HL-60 (cell line): ENCODE measurements at regions not wholly inside any gene's neighbourhood (a gene's known extent, or its start where the extent isn't known, plus 50 kb on each side); places are given as distances from the start of the nearest gene placed in this dataset.

Experiments
- DNase-seq, 2 experiments: peaks; one replicate each; pipeline ENCODE4 v3.0.0-alpha.2; 2010 to 2020; ENCODE audit warnings: low read depth in 1 of 2, low spot score in 1 of 2
- H3K27ac ChIP-seq: fragments of 250-450 bp; sonication (Bioruptor Pico); replicated peaks from 2 replicates; pipeline ENCODE4 v1.5.1; 2020; ENCODE audit warnings: mild to moderate bottlenecking, moderate library complexity
- H3K27me3 ChIP-seq: fragments of 250-450 bp; sonication (Bioruptor Pico); 2 replicates; pipeline ENCODE4 v1.5.1; 2021; ENCODE audit warnings: mild to moderate bottlenecking, moderate library complexity; ENCODE audit not compliant: insufficient read depth, poor library complexity, severe bottlenecking
- H3K4me3 ChIP-seq: replicated peaks from 2 replicates; pipeline ENCODE4 v1.5.1; 2011; ENCODE audit warnings: mild to moderate bottlenecking, control low read depth, low read length; ENCODE audit not compliant: insufficient read depth
- GABPA ChIP-seq: IDR thresholded peaks from 2 replicates; pipeline ENCODE4 v1.6.1; 2012; ENCODE audit warnings: low read depth
- POLR2AphosphoS5 ChIP-seq: IDR thresholded peaks from 2 replicates; pipeline ENCODE4 v1.6.1; 2012; ENCODE audit warnings: low read depth
- SPI1 ChIP-seq: IDR thresholded peaks from 2 replicates; pipeline ENCODE4 v1.6.1; 2012; ENCODE audit warnings: low read depth, mild to moderate bottlenecking, borderline replicate concordance
- TF ChIP-seq, protein P1 (sequence below): IDR thresholded peaks from 2 replicates; pipeline ENCODE4 v1.6.1; 2012; ENCODE audit warnings: low read depth; ENCODE audit not compliant: insufficient replicate concordance
- TF ChIP-seq, protein P2 (sequence below): IDR thresholded peaks from one replicate; pipeline ENCODE4 v1.5.1; 2011; ENCODE audit warnings: low read length, control low read depth, inconsistent platforms; ENCODE audit not compliant: insufficient read depth

DNA sequence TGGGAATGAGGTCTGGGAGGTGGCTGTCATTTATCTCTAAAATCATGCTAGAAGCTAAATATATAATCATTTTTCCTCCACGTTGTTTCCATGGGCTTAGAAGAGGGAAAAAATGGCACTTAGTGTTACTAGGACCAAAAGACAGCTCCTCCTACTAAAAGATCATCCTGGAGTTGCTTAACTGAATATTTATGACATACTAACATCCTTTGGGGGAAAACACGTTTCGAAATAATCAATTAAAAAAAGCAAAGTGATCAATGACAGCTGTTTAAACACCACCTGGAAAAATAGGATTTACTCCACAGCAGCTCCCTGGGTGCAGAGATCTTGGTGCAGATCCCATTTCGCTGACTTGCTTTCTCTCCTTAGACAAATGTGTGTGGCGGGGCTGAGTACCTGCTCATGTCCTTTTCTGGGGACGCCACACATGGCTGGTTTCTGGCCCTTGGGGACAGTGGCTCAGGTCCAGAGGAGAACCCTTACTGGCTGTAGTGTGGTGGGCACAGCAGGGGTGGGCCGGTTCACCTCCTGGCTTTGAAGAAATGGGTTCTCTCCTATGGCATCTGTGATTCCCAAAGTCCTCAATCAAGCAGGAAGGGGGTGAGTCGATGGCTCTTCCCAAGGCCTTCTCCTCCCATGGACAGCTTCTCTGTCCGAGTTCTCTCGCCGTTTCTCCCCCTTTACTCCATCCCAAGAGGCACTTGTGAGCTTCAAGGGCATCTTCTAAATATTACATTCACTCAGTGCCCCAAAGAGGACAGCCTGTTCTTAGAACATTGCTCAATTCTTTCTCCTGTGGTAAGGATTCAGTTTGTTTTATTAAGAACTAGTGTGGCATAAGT is 156.4 kb upstream of the KLF14 start:
- Histone ChIP-seq H3K27me3 (no peaks in the 10 kb centered on the region), H3K4me3 (no peak overlapping the region), H3K27ac (no peak overlapping the region)
- no peak for DNase-seq
- TF ChIP-seq, protein P1, sequence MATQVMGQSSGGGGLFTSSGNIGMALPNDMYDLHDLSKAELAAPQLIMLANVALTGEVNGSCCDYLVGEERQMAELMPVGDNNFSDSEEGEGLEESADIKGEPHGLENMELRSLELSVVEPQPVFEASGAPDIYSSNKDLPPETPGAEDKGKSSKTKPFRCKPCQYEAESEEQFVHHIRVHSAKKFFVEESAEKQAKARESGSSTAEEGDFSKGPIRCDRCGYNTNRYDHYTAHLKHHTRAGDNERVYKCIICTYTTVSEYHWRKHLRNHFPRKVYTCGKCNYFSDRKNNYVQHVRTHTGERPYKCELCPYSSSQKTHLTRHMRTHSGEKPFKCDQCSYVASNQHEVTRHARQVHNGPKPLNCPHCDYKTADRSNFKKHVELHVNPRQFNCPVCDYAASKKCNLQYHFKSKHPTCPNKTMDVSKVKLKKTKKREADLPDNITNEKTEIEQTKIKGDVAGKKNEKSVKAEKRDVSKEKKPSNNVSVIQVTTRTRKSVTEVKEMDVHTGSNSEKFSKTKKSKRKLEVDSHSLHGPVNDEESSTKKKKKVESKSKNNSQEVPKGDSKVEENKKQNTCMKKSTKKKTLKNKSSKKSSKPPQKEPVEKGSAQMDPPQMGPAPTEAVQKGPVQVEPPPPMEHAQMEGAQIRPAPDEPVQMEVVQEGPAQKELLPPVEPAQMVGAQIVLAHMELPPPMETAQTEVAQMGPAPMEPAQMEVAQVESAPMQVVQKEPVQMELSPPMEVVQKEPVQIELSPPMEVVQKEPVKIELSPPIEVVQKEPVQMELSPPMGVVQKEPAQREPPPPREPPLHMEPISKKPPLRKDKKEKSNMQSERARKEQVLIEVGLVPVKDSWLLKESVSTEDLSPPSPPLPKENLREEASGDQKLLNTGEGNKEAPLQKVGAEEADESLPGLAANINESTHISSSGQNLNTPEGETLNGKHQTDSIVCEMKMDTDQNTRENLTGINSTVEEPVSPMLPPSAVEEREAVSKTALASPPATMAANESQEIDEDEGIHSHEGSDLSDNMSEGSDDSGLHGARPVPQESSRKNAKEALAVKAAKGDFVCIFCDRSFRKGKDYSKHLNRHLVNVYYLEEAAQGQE, result no peak
- no peak for TF ChIP-seq SPI1
- TF ChIP-seq POLR2AphosphoS5, result no peak
- no peak for TF ChIP-seq GABPA
- TF ChIP-seq, protein P2, sequence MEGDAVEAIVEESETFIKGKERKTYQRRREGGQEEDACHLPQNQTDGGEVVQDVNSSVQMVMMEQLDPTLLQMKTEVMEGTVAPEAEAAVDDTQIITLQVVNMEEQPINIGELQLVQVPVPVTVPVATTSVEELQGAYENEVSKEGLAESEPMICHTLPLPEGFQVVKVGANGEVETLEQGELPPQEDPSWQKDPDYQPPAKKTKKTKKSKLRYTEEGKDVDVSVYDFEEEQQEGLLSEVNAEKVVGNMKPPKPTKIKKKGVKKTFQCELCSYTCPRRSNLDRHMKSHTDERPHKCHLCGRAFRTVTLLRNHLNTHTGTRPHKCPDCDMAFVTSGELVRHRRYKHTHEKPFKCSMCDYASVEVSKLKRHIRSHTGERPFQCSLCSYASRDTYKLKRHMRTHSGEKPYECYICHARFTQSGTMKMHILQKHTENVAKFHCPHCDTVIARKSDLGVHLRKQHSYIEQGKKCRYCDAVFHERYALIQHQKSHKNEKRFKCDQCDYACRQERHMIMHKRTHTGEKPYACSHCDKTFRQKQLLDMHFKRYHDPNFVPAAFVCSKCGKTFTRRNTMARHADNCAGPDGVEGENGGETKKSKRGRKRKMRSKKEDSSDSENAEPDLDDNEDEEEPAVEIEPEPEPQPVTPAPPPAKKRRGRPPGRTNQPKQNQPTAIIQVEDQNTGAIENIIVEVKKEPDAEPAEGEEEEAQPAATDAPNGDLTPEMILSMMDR, result no peak

DNA sequence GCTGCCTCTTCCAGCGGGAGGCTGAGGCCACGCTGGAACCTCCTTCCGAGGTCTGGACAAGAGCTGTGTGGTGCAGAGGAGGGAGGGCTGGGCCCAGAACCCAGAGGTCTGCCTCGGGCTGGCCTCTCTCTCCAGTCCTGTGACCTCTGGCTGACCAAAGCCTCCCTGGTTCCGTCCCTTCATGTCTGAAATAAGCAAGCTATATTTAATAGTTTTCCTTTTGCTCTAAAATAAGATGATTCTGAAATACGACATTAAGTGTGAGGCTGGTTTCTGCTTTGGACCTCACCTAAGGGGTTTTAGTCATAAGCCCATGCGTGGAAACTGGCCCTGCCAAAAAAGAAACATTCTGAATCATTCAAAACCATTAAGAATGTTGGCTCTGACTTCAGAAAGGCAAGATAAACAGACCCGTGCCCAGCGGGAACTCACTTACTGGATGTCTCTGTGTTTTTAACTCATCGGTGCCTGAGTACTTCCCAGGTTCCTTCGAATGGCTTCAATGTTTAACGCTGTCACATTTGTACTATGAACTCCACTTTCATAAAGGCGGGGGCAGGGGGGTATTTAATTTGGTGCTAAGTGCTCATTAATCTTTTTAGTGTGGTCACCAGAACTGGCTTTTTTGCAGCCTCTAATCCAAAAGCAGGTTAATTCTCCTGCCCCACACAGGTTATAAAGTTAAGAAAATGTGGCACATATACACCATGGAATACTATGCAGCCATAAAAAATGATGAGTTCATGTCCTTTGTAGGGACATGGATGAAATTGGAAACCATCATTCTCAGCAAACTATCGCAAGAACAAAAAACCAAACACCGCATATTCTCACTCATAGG is 157.5 kb upstream of the KLF14 start:
- TF ChIP-seq POLR2AphosphoS5 (no peak), GABPA (no peak), SPI1 (no peak)
- TF ChIP-seq, protein P1, result no peak
- TF ChIP-seq, protein P2, result no peak
- no peak for DNase-seq
- no peak overlapping the region for H3K4me3 ChIP-seq
- no peaks in the 10 kb centered on the region for H3K27me3 ChIP-seq
- no peak overlapping the region for H3K27ac ChIP-seq

DNA sequence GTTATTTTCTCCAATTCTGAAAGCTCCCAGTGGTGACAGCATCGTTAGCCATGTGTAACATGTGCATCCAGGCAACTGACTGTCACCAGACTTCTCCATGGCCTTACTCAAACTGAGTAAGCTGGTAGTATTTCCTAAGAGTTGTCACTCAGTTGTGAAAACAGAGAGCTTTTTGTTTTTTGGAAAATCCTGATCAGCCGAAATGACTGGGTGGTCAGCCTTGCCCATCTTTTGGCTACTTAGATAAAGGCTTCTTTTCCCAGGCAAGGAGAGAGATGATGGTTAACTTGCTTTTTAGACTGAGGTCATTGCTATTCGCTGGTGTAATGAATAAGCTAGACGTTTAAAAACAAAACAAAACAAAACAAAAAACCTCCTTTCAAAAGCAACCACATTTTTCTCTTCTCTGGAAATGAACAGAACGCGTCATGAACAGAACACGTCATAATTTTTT is 159.5 kb upstream of the KLF14 start:
- Histone ChIP-seq H3K4me3 (no peak overlapping the region), H3K27ac (no peak overlapping the region), H3K27me3 (no peaks in the 10 kb centered on the region)
- no peak for DNase-seq
- no peak for TF ChIP-seq POLR2AphosphoS5
- TF ChIP-seq SPI1, result no peak
- TF ChIP-seq, protein P1, result no peak
- TF ChIP-seq, protein P2, result no peak
- TF ChIP-seq GABPA, result no peak
